ENCODE measurements at regions not wholly inside any gene's neighbourhood (a gene's known extent, or its start where the extent isn't known, plus 50 kb on each side); places are given as distances from the start of the nearest gene placed in this dataset.

DNA sequence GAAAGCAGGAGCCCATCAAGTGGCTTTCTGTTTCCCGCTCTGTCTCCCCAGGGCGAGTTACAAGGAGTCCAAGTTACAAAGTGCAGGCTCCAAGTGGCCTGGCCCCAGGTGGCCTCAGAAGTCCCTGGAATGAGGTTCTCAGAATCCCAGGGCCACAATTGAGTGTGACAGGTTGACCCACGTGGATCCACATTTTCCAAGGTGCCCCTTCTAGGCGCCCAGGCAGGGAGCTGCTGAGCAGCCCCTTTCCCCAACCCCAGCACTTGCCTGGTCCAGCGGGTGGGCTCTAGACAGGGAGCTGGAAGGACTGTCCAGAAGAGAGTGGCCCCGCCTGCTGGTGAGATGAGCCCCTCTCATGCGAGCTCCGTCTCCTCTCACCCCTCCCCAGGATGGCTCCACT, 253.4 kb downstream of the CYP26B1 start:
- Histone ChIP-seq H3K27me3 (no peaks in the 10 kb centered on the region), H3K4me1 (peaks cover 0 to 5% (median 0%) of the 10 kb centered on the region in 9 donors), H3K4me3 (no peak overlapping the region), H3K27ac (no peak overlapping the region), H3K9me3 (no peaks in the 10 kb centered on the region), H3K36me3 (no peaks in the 10 kb centered on the region)
- DNase-seq = no peak
- ATAC-seq = no peak
- intact Hi-C loops (cut with DNase I) = no loop called here
- no peak for TF ChIP-seq CTCF (IDR thresholded peaks at IDR 0.05)
- 83 to 84% methylated on average over 8 of the region's 8 CpGs for WGBS, 2 donors

- WGBS, 2 donors = 81 to 86% methylated on average over 13 of the region's 13 CpGs
- H3K27me3 ChIP-seq = no peaks in the 10 kb centered on the region
- no peak overlapping the region for H3K27ac ChIP-seq
- no peaks in the 10 kb centered on the region for H3K36me3 ChIP-seq
- no peak for DNase-seq
- H3K4me3 ChIP-seq = no peak overlapping the region
- intact Hi-C loops (cut with DNase I) = no loop called here
- H3K4me1 ChIP-seq = peaks cover 0 to 5% (median 0%) of the 10 kb centered on the region in 9 donors
- no peak for TF ChIP-seq CTCF (IDR thresholded peaks at IDR 0.05)
- H3K9me3 ChIP-seq = no peaks in the 10 kb centered on the region
- ATAC-seq = no peak
Measured at GRCh38 chr2:71893646-71894045, 254.0 kb downstream of the CYP26B1 start.

- ATAC-seq = no peak
- Histone ChIP-seq H3K36me3 (no peaks in the 10 kb centered on the region), H3K4me1 (peaks cover 0 to 5% (median 0%) of the 10 kb centered on the region in 9 donors), H3K27me3 (no peaks in the 10 kb centered on the region), H3K9me3 (no peaks in the 10 kb centered on the region), H3K27ac (no peak overlapping the region), H3K4me3 (no peak overlapping the region)
- intact Hi-C loops (cut with DNase I) = no loop called here
- DNase-seq = no peak
- 88 to 90% methylated on average over 6 of the region's 6 CpGs for WGBS, 2 donors
- no peak for TF ChIP-seq CTCF (IDR thresholded peaks at IDR 0.05)
Measured at GRCh38 chr2:71892896-71893295, 254.8 kb downstream of the CYP26B1 start.

GRCh38 chr2:71892423-71892730, 255.3 kb downstream of the CYP26B1 start:
- ATAC-seq (no peak), DNase-seq (no peak)
- no peaks in the 10 kb centered on the region for H3K36me3 ChIP-seq
- H3K4me3 ChIP-seq = no peak overlapping the region
- H3K9me3 ChIP-seq = no peaks in the 10 kb centered on the region
- WGBS, 2 donors = 76 to 81% methylated on average over 2 of the region's 2 CpGs
- no peak overlapping the region for H3K27ac ChIP-seq
- peaks cover 0 to 5% (median 0%) of the 10 kb centered on the region in 9 donors for H3K4me1 ChIP-seq
- intact Hi-C loops (cut with DNase I) = no loop called here
- no peak for TF ChIP-seq CTCF (IDR thresholded peaks at IDR 0.05)
- no peaks in the 10 kb centered on the region for H3K27me3 ChIP-seq
